DOHH2 (cell line): ENCODE measurements at regions not wholly inside any gene's neighbourhood (a gene's known extent, or its start where the extent isn't known, plus 50 kb on each side); places are given as distances from the start of the nearest gene placed in this dataset.

ENCODE experiments used
- H3F3A ChIP-seq: fragments of 200-600 bp; sonication (generic), shearing (Covaris generic); 2 replicates; pipeline ENCODE4 v1.6.0; 2016; ENCODE audit warnings: antibody characterized with exemption, mild to moderate bottlenecking; ENCODE audit not compliant: control insufficient read depth, insufficient read depth
- H3K27ac ChIP-seq: fragments of 200-600 bp; sonication (generic); 2 replicates; pipeline ENCODE4 v1.5.1; 2014; ENCODE audit warnings: low read depth, mild to moderate bottlenecking, low read length, moderate library complexity
- H3K27me3 ChIP-seq: fragments of 200-600 bp; sonication (generic); 2 replicates; pipeline ENCODE4 v1.6.1; 2014; ENCODE audit warnings: mild to moderate bottlenecking, low read length, mixed read lengths; ENCODE audit not compliant: control insufficient read depth
- H3K36me3 ChIP-seq: fragments of 200-600 bp; sonication (generic); 2 replicates; pipeline ENCODE4 v1.6.1; 2014; ENCODE audit warnings: mild to moderate bottlenecking, low read length, moderate library complexity, mixed read lengths; ENCODE audit not compliant: control insufficient read depth
- H3K4me1 ChIP-seq: fragments of 200-600 bp; sonication (generic); 2 replicates; pipeline ENCODE4 v1.6.1; 2014; ENCODE audit warnings: mild to moderate bottlenecking, low read length, mixed read lengths; ENCODE audit not compliant: control insufficient read depth
- H3K4me2 ChIP-seq: fragments of 200-600 bp; sonication (generic); 2 replicates; pipeline ENCODE4 v1.6.0; 2014; ENCODE audit warnings: mild to moderate bottlenecking, low read length, moderate library complexity
- H3K4me3 ChIP-seq: fragments of 200-600 bp; sonication (generic); 2 replicates; pipeline ENCODE4 v1.5.1; 2014; ENCODE audit warnings: mild to moderate bottlenecking, low read length, mixed read lengths
- H3K79me2 ChIP-seq: fragments of 200-600 bp; sonication (generic); 2 replicates; pipeline ENCODE4 v1.6.1; 2014; ENCODE audit warnings: mild to moderate bottlenecking, low read length, mixed read lengths; ENCODE audit not compliant: control insufficient read depth
- H3K9me2 ChIP-seq: fragments of 200-600 bp; sonication (generic); replicated peaks from 2 replicates; pipeline ENCODE4 v1.6.1; 2014; ENCODE audit warnings: mild to moderate bottlenecking, low read length, mixed read lengths; ENCODE audit not compliant: control insufficient read depth
- H3K9me3 ChIP-seq: fragments of 200-600 bp; sonication (generic); 2 replicates; pipeline ENCODE4 v1.6.1; 2014; ENCODE audit warnings: antibody characterized with exemption, low read length, mixed read lengths; ENCODE audit not compliant: control insufficient read depth, insufficient read depth
- H4K20me1 ChIP-seq: fragments of 200-600 bp; sonication (generic); 2 replicates; pipeline ENCODE4 v1.6.0; 2014; ENCODE audit warnings: low read depth, mild to moderate bottlenecking, antibody characterized with exemption, low read length, moderate library complexity; ENCODE audit not compliant: control insufficient read depth, insufficient read depth
- CTCF ChIP-seq: fragments of 200-600 bp; sonication (generic); IDR thresholded peaks from one replicate; pipeline ENCODE4 v1.5.1; 2014; ENCODE audit warnings: antibody characterized with exemption, mild to moderate bottlenecking, low read depth, low read length; ENCODE audit not compliant: poor library complexity, severe bottlenecking
- EZH2phosphoT487 ChIP-seq: fragments of 200-600 bp; sonication (generic); IDR thresholded peaks from 2 replicates; pipeline ENCODE4 v1.6.1; 2017; ENCODE audit warnings: borderline replicate concordance, mild to moderate bottlenecking, antibody characterized with exemption, low read length, moderate library complexity, mixed read lengths

- no peaks in the 10 kb centered on the region for H3K9me2 ChIP-seq
- H3K4me3 ChIP-seq, result no peak overlapping the region
- H3K27me3 ChIP-seq, result no peaks in the 10 kb centered on the region
- H3K36me3 ChIP-seq, result no peaks in the 10 kb centered on the region
- no peak overlapping the region for H3K27ac ChIP-seq
- no peaks in the 10 kb centered on the region for H4K20me1 ChIP-seq
- no peaks in the 10 kb centered on the region for H3K4me1 ChIP-seq
- TF ChIP-seq CTCF, result no peak
- TF ChIP-seq EZH2phosphoT487, result no peak
- H3K9me3 ChIP-seq, result no peaks in the 10 kb centered on the region
- no peak overlapping the region for H3K4me2 ChIP-seq
- no peaks in the 10 kb centered on the region for H3F3A ChIP-seq
- no peaks in the 10 kb centered on the region for H3K79me2 ChIP-seq
These were observed 156.9 kb upstream of the SSTR4 start for GRCh38 chr20:22878166-22878565.

- no peaks in the 10 kb centered on the region for H3K36me3 ChIP-seq
- H3K9me3 ChIP-seq, result no peaks in the 10 kb centered on the region
- no peaks in the 10 kb centered on the region for H3K9me2 ChIP-seq
- TF ChIP-seq CTCF, result no peak
- no peak for TF ChIP-seq EZH2phosphoT487
- no peaks in the 10 kb centered on the region for H3F3A ChIP-seq
- H3K4me3 ChIP-seq, result no peak overlapping the region
- H4K20me1 ChIP-seq, result no peaks in the 10 kb centered on the region
- H3K27ac ChIP-seq, result no peak overlapping the region
- H3K79me2 ChIP-seq, result no peaks in the 10 kb centered on the region
- H3K4me2 ChIP-seq, result no peak overlapping the region
- no peaks in the 10 kb centered on the region for H3K4me1 ChIP-seq
- H3K27me3 ChIP-seq, result no peaks in the 10 kb centered on the region
These were observed 154.8 kb upstream of the SSTR4 start for GRCh38 chr20:22880277-22880676.

- Histone ChIP-seq H3K27ac (no peak overlapping the region), H3K4me2 (no peak overlapping the region), H3K4me3 (no peak overlapping the region), H3K4me1 (no peaks in the 10 kb centered on the region), H3K27me3 (no peaks in the 10 kb centered on the region), H3F3A (no peaks in the 10 kb centered on the region), H3K9me2 (no peaks in the 10 kb centered on the region), H3K36me3 (no peaks in the 10 kb centered on the region), H3K9me3 (no peaks in the 10 kb centered on the region), H4K20me1 (no peaks in the 10 kb centered on the region), H3K79me2 (no peaks in the 10 kb centered on the region)
- TF ChIP-seq CTCF (no peak), EZH2phosphoT487 (no peak)
These were observed 147.3 kb upstream of the SSTR4 start for GRCh38 chr20:22887796-22888195.
